Esophagus muscularis mucosa (tissue), 4 donors: ENCODE measurements at regions not wholly inside any gene's neighbourhood (a gene's known extent, or its start where the extent isn't known, plus 50 kb on each side); places are given as distances from the start of the nearest gene placed in this dataset.
"Not testable (repeated sequence)": the region's sequence is repeated elsewhere in the genome, so short reads cannot be mapped to it uniquely, and the experiment has no call there.

Experiments
- DNase-seq: peaks from one replicate; pipeline ENCODE4 v3.0.0-alpha.2; 2017; ENCODE audit errors: extremely low spot score
- H3K27ac ChIP-seq, 4 donors: fragments of 200-600 bp; sonication (generic); replicated peaks in 1 of 4; 1 replicate in 3 of 4; 2 replicates in 1 of 4; pipeline ENCODE4 v1.5.1; 2016 to 2019; ENCODE audit warnings: mild to moderate bottlenecking in 1 of 4
- H3K27me3 ChIP-seq, 4 donors: fragments of 200-600 bp; sonication (generic); one replicate each; pipeline versions ENCODE4 v1.5.1 to v1.6.0; 2016 to 2019
- H3K36me3 ChIP-seq, 4 donors: fragments of 200-600 bp; sonication (generic); one replicate each; pipeline ENCODE4 v1.5.1; 2016 to 2019
- H3K4me1 ChIP-seq, 4 donors: fragments of 200-600 bp; sonication (generic); one replicate each; pipeline ENCODE4 v1.5.1; 2016 to 2019
- H3K4me3 ChIP-seq, 4 donors: fragments of 200-600 bp; sonication (generic); 1 replicate in 2 of 4; 2 replicates in 2 of 4; pipeline ENCODE4 v1.5.1; 2016 to 2019; ENCODE audit warnings: mild to moderate bottlenecking in 4 of 4, moderate library complexity in 1 of 4
- H3K9me3 ChIP-seq, 4 donors: fragments of 200-600 bp; sonication (generic); 1 replicate in 3 of 4; 2 replicates in 1 of 4; pipeline ENCODE4 v1.5.1; 2016 to 2019
- CTCF ChIP-seq, 3 experiments: fragments of 200-600 bp in 2 of 3; fragments of 450-650 bp in 1 of 3; sonication (generic) in 2 of 3; IDR thresholded peaks; one replicate each; pipeline ENCODE4 v1.5.1; 2017 to 2019; ENCODE audit warnings: antibody characterized with exemption in 3 of 3, mild to moderate bottlenecking in 2 of 3, moderate library complexity in 1 of 3
- EP300 ChIP-seq: sonication (generic); formaldehyde crosslinking; IDR thresholded peaks from one replicate; pipeline ENCODE4 v1.6.1; 2017; ENCODE audit warnings: antibody characterized with exemption
- POLR2A ChIP-seq: fragments of 450-650 bp; IDR thresholded peaks from one replicate; pipeline ENCODE4 v1.6.1; 2017; ENCODE audit warnings: antibody characterized with exemption, moderate library complexity, mild to moderate bottlenecking, low read depth
- POLR2AphosphoS5 ChIP-seq, 2 donors: sonication (generic); formaldehyde crosslinking; IDR thresholded peaks; one replicate each; pipeline ENCODE4 v1.6.1; 2017; ENCODE audit warnings: antibody characterized with exemption in 2 of 2
- WGBS: methylation state at CpG from one replicate; pipeline ENCODE4 v1.1.5; 2018; 5-methylcytosine and 5-hydroxymethylcytosine counted together
- intact Hi-C: fragments of 100-400 bp; cut with DNase I; formaldehyde crosslinking; loops from one replicate; pipeline ENCODE4 v1.15.1; 2023

GRCh38 chr10:10726101-10726500, 291.6 kb upstream of the CELF2 start:
- Histone ChIP-seq H3K9me3 (no peaks in the 10 kb centered on the region), H3K4me3 (no peak overlapping the region), H3K27me3 (no peaks in the 10 kb centered on the region), H3K4me1 (no peaks in the 10 kb centered on the region), H3K27ac (no peak overlapping the region), H3K36me3 (no peaks in the 10 kb centered on the region)
- TF ChIP-seq POLR2AphosphoS5 (IDR thresholded peaks at IDR 0.05) (no peak), CTCF (IDR thresholded peaks at IDR 0.05) (no peak), EP300 (no peak), POLR2A (no peak)
- no peak for DNase-seq
- 72% methylated on average over 6 of the region's 6 CpGs for WGBS
- intact Hi-C loops = no loop called here

DNA sequence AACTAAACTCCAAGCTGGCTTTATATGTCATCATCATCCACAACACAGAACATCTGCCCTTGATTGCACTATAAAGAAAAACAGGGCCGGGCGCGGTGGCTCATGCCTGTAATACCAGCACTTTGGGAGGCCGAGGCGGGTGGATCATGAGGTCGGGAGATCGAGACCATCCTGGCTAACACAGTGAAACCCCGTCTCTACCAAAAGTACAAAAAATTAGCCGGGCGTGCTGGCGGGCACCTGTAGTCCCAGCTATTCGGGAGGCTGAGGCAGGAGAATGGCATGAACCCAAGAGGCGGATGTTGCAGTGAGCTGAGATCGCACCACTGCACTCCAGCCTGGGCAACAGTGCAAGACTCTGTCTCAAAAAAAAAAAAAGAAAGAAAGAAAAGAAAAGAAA, 290.3 kb upstream of the CELF2 start:
- H3K36me3 ChIP-seq, H3K4me1 ChIP-seq, DNase-seq, H3K27ac ChIP-seq, H3K9me3 ChIP-seq, H3K4me3 ChIP-seq, intact Hi-C loops, H3K27me3 ChIP-seq: not testable (repeated sequence)
- 94% methylated on average over 14 of the region's 14 CpGs for WGBS

DNA sequence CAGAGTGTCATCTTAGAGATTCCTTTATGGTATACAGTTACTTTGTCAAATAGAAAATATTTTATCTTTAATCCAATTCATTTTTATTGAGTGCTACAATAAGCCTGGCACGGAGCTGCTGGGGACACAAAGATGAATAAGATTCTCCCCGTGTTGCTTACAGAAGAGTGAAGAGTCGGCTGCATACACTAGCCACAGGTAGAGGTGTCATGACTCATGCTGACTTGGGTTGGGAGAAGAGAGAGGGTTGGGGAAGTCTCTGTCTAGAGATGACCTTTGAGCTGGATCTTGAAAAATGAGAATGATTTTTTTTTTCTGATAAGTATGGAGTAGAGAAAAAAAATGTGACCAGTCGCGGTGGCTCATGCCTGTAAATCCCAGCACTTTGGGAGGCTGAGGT, 289.9 kb upstream of the CELF2 start:
- no peak for DNase-seq
- Histone ChIP-seq H3K27me3 (no peaks in the 10 kb centered on the region), H3K9me3 (no peaks in the 10 kb centered on the region), H3K36me3 (no peaks in the 10 kb centered on the region), H3K4me3 (no peak overlapping the region), H3K27ac (no peak overlapping the region), H3K4me1 (no peaks in the 10 kb centered on the region)
- no peak for TF ChIP-seq EP300
- no peak for TF ChIP-seq POLR2AphosphoS5 (IDR thresholded peaks at IDR 0.05)
- TF ChIP-seq POLR2A = no peak
- TF ChIP-seq CTCF (IDR thresholded peaks at IDR 0.05) = no peak
- intact Hi-C loops = no loop called here
- 89% methylated on average over 5 of the region's 5 CpGs for WGBS

- no peaks in the 10 kb centered on the region for H3K36me3 ChIP-seq
- H3K9me3 ChIP-seq = no peaks in the 10 kb centered on the region
- WGBS = 86% methylated on average over 5 of the region's 5 CpGs
- no peaks in the 10 kb centered on the region for H3K4me1 ChIP-seq
- intact Hi-C loops = no loop called here
- H3K4me3 ChIP-seq = no peak overlapping the region
- TF ChIP-seq EP300 (no peak), POLR2A (no peak), POLR2AphosphoS5 (IDR thresholded peaks at IDR 0.05) (no peak), CTCF (IDR thresholded peaks at IDR 0.05) (no peak)
- no peak overlapping the region for H3K27ac ChIP-seq
- DNase-seq = peak; percentile 70
- no peaks in the 10 kb centered on the region for H3K27me3 ChIP-seq
Measured at GRCh38 chr10:10730471-10731043, 287.1 kb upstream of the CELF2 start.

DNA sequence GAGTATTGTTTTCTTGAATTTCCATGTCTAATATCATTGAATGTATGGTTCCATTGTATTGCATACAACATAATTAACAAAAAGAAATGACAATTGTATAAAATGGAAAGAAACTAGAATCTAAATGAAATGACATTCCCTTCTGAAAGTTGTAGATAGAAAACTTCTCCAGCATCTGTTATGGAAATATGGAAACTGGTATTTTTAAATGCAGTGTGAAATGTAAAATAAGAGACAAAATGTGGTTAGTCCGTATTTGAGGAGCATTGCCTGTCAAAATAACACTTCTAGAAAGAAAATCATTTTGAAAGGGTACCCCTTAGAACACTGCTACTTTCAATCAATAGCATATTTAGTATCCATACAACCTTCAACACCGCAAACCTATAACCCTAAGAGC, 286.3 kb upstream of the CELF2 start:
- intact Hi-C loops = no loop called here
- 91% methylated on average over 2 of the region's 2 CpGs for WGBS
- no peak for DNase-seq
- Histone ChIP-seq H3K4me1 (no peaks in the 10 kb centered on the region), H3K4me3 (no peak overlapping the region), H3K27ac (no peak overlapping the region), H3K36me3 (no peaks in the 10 kb centered on the region), H3K27me3 (no peaks in the 10 kb centered on the region), H3K9me3 (no peaks in the 10 kb centered on the region)
- TF ChIP-seq CTCF (IDR thresholded peaks at IDR 0.05) (no peak), EP300 (no peak), POLR2AphosphoS5 (IDR thresholded peaks at IDR 0.05) (no peak), POLR2A (no peak)
